Vagina (tissue), 2 donors: ENCODE measurements at regions not wholly inside any gene's neighbourhood (a gene's known extent, or its start where the extent isn't known, plus 50 kb on each side); places are given as distances from the start of the nearest gene placed in this dataset.
"Not testable (repeated sequence)": the region's sequence is repeated elsewhere in the genome, so short reads cannot be mapped to it uniquely, and the experiment has no call there.

Experiments
- POLR2A ChIP-seq, 2 donors: fragments of 450-650 bp; IDR thresholded peaks; one replicate each; pipeline ENCODE4 v1.6.1; 2017; ENCODE audit warnings: antibody characterized with exemption in 2 of 2, mild to moderate bottlenecking in 2 of 2, moderate library complexity in 2 of 2
- POLR2AphosphoS5 ChIP-seq, 2 donors: sonication (generic); formaldehyde crosslinking; IDR thresholded peaks; one replicate each; pipeline ENCODE4 v1.9.0; 2017; ENCODE audit warnings: antibody characterized with exemption in 2 of 2, mild to moderate bottlenecking in 2 of 2, low read depth in 1 of 2; ENCODE audit not compliant: insufficient read depth in 1 of 2
- TF ChIP-seq, protein P1 (sequence below), 3 experiments: fragments of 450-650 bp in 2 of 3; fragments of 200-600 bp in 1 of 3; sonication (generic) in 1 of 3; IDR thresholded peaks; one replicate each; pipeline ENCODE4 v1.5.1; 2017 to 2019; ENCODE audit warnings: antibody characterized with exemption in 3 of 3, mild to moderate bottlenecking in 2 of 3, moderate library complexity in 2 of 3

DNA sequence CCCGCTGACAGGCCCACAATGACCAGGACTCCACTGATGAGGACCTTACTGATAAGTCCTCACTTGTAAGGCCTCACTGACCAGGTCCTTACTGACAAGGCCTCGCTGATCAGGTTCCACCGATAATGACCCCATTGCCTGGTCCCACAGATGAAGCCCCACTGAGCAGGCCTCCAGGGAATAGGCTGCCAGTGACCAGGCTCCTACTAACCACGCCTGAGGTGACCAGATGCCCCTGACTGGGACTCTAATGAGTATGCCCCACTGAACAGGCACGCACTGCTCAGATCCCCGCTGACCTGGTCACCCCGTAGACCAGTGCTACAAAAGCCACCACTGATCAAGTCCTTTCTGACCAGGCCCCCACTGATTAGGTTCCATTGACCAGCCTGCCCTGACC, 241.2 kb downstream of the POTED start:
- TF ChIP-seq POLR2AphosphoS5 (IDR thresholded peaks at IDR 0.05; ENCODE audit: insufficient read depth in 1 of 2, low read depth in 1 of 2); POLR2A (IDR thresholded peaks at IDR 0.05): not testable (repeated sequence)
- TF ChIP-seq, protein P1, sequence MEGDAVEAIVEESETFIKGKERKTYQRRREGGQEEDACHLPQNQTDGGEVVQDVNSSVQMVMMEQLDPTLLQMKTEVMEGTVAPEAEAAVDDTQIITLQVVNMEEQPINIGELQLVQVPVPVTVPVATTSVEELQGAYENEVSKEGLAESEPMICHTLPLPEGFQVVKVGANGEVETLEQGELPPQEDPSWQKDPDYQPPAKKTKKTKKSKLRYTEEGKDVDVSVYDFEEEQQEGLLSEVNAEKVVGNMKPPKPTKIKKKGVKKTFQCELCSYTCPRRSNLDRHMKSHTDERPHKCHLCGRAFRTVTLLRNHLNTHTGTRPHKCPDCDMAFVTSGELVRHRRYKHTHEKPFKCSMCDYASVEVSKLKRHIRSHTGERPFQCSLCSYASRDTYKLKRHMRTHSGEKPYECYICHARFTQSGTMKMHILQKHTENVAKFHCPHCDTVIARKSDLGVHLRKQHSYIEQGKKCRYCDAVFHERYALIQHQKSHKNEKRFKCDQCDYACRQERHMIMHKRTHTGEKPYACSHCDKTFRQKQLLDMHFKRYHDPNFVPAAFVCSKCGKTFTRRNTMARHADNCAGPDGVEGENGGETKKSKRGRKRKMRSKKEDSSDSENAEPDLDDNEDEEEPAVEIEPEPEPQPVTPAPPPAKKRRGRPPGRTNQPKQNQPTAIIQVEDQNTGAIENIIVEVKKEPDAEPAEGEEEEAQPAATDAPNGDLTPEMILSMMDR (IDR thresholded peaks at IDR 0.05) = not testable (repeated sequence)
